ENCODE measurements at regions not wholly inside any gene's neighbourhood (a gene's known extent, or its start where the extent isn't known, plus 50 kb on each side); places are given as distances from the start of the nearest gene placed in this dataset.

- H3K18ac ChIP-seq (ENCODE audit: low read length) = no peak overlapping the region
- no peak for DNase-seq
- no peak overlapping the region for H3K4me2 ChIP-seq (ENCODE audit: low read length)
- no peak overlapping the region for H3K9ac ChIP-seq (ENCODE audit: low read length)
- no peak overlapping the region for H3K4me3 ChIP-seq (ENCODE audit: low read depth, low read length)
- no peaks in the 10 kb centered on the region for H3K27me3 ChIP-seq (ENCODE audit: insufficient read depth, low read length)
- no peak overlapping the region for H2BK120ac ChIP-seq (ENCODE audit: insufficient read depth, low read length, poor library complexity)
- H3K9me3 ChIP-seq (ENCODE audit: insufficient read depth, low read depth, low read length) = no peaks in the 10 kb centered on the region
- H4K91ac ChIP-seq (ENCODE audit: low read depth, low read length) = no peak overlapping the region
- no peaks in the 10 kb centered on the region for H3K79me1 ChIP-seq (ENCODE audit: low read length)
- H4K12ac ChIP-seq (ENCODE audit: low read depth, low read length) = no peak overlapping the region
- H3K36me3 ChIP-seq (ENCODE audit: control insufficient read depth in 1 of 2, insufficient read depth in 2 of 2, low read length in 2 of 2) = no peaks in the 10 kb centered on the region
- H3K27ac ChIP-seq (ENCODE audit: low read depth, low read length) = no peak overlapping the region
- no peak overlapping the region for H3K23ac ChIP-seq (ENCODE audit: low read length)
- H2BK5ac ChIP-seq (ENCODE audit: low read depth, low read length, poor library complexity) = no peak overlapping the region
- no peak overlapping the region for H2AFZ ChIP-seq (ENCODE audit: insufficient read depth, low read length, poor library complexity)
- WGBS (ENCODE audit: extremely low coverage, insufficient coverage, insufficient read length) = no CpG with 5 or more reads among the region's 3 CpGs
- no peaks in the 10 kb centered on the region for H3K4me1 ChIP-seq (ENCODE audit: control insufficient read depth in 1 of 2, insufficient read depth in 2 of 2, low read length in 2 of 2)
- H2BK12ac ChIP-seq (ENCODE audit: low read length) = no peak overlapping the region
- no peak overlapping the region for H3K14ac ChIP-seq (ENCODE audit: low read length)
- H4K8ac ChIP-seq (ENCODE audit: low read depth, low read length) = no peak overlapping the region
- H3K4ac ChIP-seq (ENCODE audit: low read depth, low read length) = no peak overlapping the region
- no peaks in the 10 kb centered on the region for H3K79me2 ChIP-seq (ENCODE audit: control insufficient read depth, insufficient read depth, low read length, poor library complexity)
- no peak overlapping the region for H2AK5ac ChIP-seq (ENCODE audit: low read length)
Observed at GRCh38 chr15:39345176-39345575, 235.7 kb upstream of the THBS1 start.

- H2BK12ac ChIP-seq (ENCODE audit: low read length) = no peak overlapping the region
- H3K4me1 ChIP-seq (ENCODE audit: control insufficient read depth in 1 of 2, insufficient read depth in 2 of 2, low read length in 2 of 2) = no peaks in the 10 kb centered on the region
- no peak overlapping the region for H3K23ac ChIP-seq (ENCODE audit: low read length)
- no peak overlapping the region for H3K4me2 ChIP-seq (ENCODE audit: low read length)
- no peak overlapping the region for H3K4ac ChIP-seq (ENCODE audit: low read depth, low read length)
- H3K79me2 ChIP-seq (ENCODE audit: control insufficient read depth, insufficient read depth, low read length, poor library complexity) = no peaks in the 10 kb centered on the region
- H3K4me3 ChIP-seq (ENCODE audit: low read depth, low read length) = no peak overlapping the region
- H3K36me3 ChIP-seq (ENCODE audit: control insufficient read depth in 1 of 2, insufficient read depth in 2 of 2, low read length in 2 of 2) = no peaks in the 10 kb centered on the region
- H3K27ac ChIP-seq (ENCODE audit: low read depth, low read length) = no peak overlapping the region
- no CpG with 5 or more reads among the region's 1 CpG for WGBS (ENCODE audit: extremely low coverage, insufficient coverage, insufficient read length)
- H2BK5ac ChIP-seq (ENCODE audit: low read depth, low read length, poor library complexity) = no peak overlapping the region
- H3K14ac ChIP-seq (ENCODE audit: low read length) = no peak overlapping the region
- no peaks in the 10 kb centered on the region for H3K27me3 ChIP-seq (ENCODE audit: insufficient read depth, low read length)
- H3K18ac ChIP-seq (ENCODE audit: low read length) = no peak overlapping the region
- no peaks in the 10 kb centered on the region for H3K79me1 ChIP-seq (ENCODE audit: low read length)
- H2AFZ ChIP-seq (ENCODE audit: insufficient read depth, low read length, poor library complexity) = no peak overlapping the region
- H3K9me3 ChIP-seq (ENCODE audit: insufficient read depth, low read depth, low read length) = no peaks in the 10 kb centered on the region
- no peak overlapping the region for H4K8ac ChIP-seq (ENCODE audit: low read depth, low read length)
- no peak overlapping the region for H4K91ac ChIP-seq (ENCODE audit: low read depth, low read length)
- no peak overlapping the region for H3K9ac ChIP-seq (ENCODE audit: low read length)
- H2BK120ac ChIP-seq (ENCODE audit: insufficient read depth, low read length, poor library complexity) = no peak overlapping the region
- DNase-seq = peak in 1 of 2 donors; percentile 13
- no peak overlapping the region for H2AK5ac ChIP-seq (ENCODE audit: low read length)
- no peak overlapping the region for H4K12ac ChIP-seq (ENCODE audit: low read depth, low read length)
Observed at GRCh38 chr15:39347453-39347852, 233.4 kb upstream of the THBS1 start.

GRCh38 chr15:39350785-39351184, 230.1 kb upstream of the THBS1 start:
- H3K9ac ChIP-seq (ENCODE audit: low read length) = no peak overlapping the region
- no peak overlapping the region for H2BK12ac ChIP-seq (ENCODE audit: low read length)
- no peak overlapping the region for H3K18ac ChIP-seq (ENCODE audit: low read length)
- no peak overlapping the region for H3K4ac ChIP-seq (ENCODE audit: low read depth, low read length)
- no CpG with 5 or more reads among the region's 4 CpGs for WGBS (ENCODE audit: extremely low coverage, insufficient coverage, insufficient read length)
- no peak overlapping the region for H2BK120ac ChIP-seq (ENCODE audit: insufficient read depth, low read length, poor library complexity)
- no peak for DNase-seq
- no peak overlapping the region for H3K23ac ChIP-seq (ENCODE audit: low read length)
- H4K12ac ChIP-seq (ENCODE audit: low read depth, low read length) = no peak overlapping the region
- no peaks in the 10 kb centered on the region for H3K79me1 ChIP-seq (ENCODE audit: low read length)
- no peak overlapping the region for H3K27ac ChIP-seq (ENCODE audit: low read depth, low read length)
- H3K4me1 ChIP-seq (ENCODE audit: control insufficient read depth in 1 of 2, insufficient read depth in 2 of 2, low read length in 2 of 2) = no peaks in the 10 kb centered on the region
- H3K4me3 ChIP-seq (ENCODE audit: low read depth, low read length) = no peak overlapping the region
- no peak overlapping the region for H3K4me2 ChIP-seq (ENCODE audit: low read length)
- H3K36me3 ChIP-seq (ENCODE audit: control insufficient read depth in 1 of 2, insufficient read depth in 2 of 2, low read length in 2 of 2) = no peaks in the 10 kb centered on the region
- H3K14ac ChIP-seq (ENCODE audit: low read length) = no peak overlapping the region
- H2AFZ ChIP-seq (ENCODE audit: insufficient read depth, low read length, poor library complexity) = no peak overlapping the region
- no peak overlapping the region for H4K8ac ChIP-seq (ENCODE audit: low read depth, low read length)
- no peaks in the 10 kb centered on the region for H3K27me3 ChIP-seq (ENCODE audit: insufficient read depth, low read length)
- H3K9me3 ChIP-seq (ENCODE audit: insufficient read depth, low read depth, low read length) = no peaks in the 10 kb centered on the region
- H2BK5ac ChIP-seq (ENCODE audit: low read depth, low read length, poor library complexity) = no peak overlapping the region
- H3K79me2 ChIP-seq (ENCODE audit: control insufficient read depth, insufficient read depth, low read length, poor library complexity) = no peaks in the 10 kb centered on the region
- no peak overlapping the region for H4K91ac ChIP-seq (ENCODE audit: low read depth, low read length)
- no peak overlapping the region for H2AK5ac ChIP-seq (ENCODE audit: low read length)

GRCh38 chr15:39354189-39354588, 226.7 kb upstream of the THBS1 start:
- H2BK120ac ChIP-seq (ENCODE audit: insufficient read depth, low read length, poor library complexity) = no peak overlapping the region
- H3K36me3 ChIP-seq (ENCODE audit: control insufficient read depth in 1 of 2, insufficient read depth in 2 of 2, low read length in 2 of 2) = no peaks in the 10 kb centered on the region
- no peak overlapping the region for H4K8ac ChIP-seq (ENCODE audit: low read depth, low read length)
- H4K91ac ChIP-seq (ENCODE audit: low read depth, low read length) = no peak overlapping the region
- H3K4me2 ChIP-seq (ENCODE audit: low read length) = no peak overlapping the region
- peaks cover 0 to 4% of the 10 kb centered on the region in 2 experiments for H3K4me1 ChIP-seq (ENCODE audit: control insufficient read depth in 1 of 2, insufficient read depth in 2 of 2, low read length in 2 of 2)
- H3K27ac ChIP-seq (ENCODE audit: low read depth, low read length) = no peak overlapping the region
- H3K18ac ChIP-seq (ENCODE audit: low read length) = no peak overlapping the region
- no peaks in the 10 kb centered on the region for H3K27me3 ChIP-seq (ENCODE audit: insufficient read depth, low read length)
- H3K14ac ChIP-seq (ENCODE audit: low read length) = no peak overlapping the region
- H3K9ac ChIP-seq (ENCODE audit: low read length) = no peak overlapping the region
- H2AFZ ChIP-seq (ENCODE audit: insufficient read depth, low read length, poor library complexity) = no peak overlapping the region
- H2BK12ac ChIP-seq (ENCODE audit: low read length) = no peak overlapping the region
- H3K9me3 ChIP-seq (ENCODE audit: insufficient read depth, low read depth, low read length) = no peaks in the 10 kb centered on the region
- no peak overlapping the region for H2BK5ac ChIP-seq (ENCODE audit: low read depth, low read length, poor library complexity)
- no peak overlapping the region for H3K4ac ChIP-seq (ENCODE audit: low read depth, low read length)
- H2AK5ac ChIP-seq (ENCODE audit: low read length) = no peak overlapping the region
- no CpG with 5 or more reads among the region's 3 CpGs for WGBS (ENCODE audit: extremely low coverage, insufficient coverage, insufficient read length)
- no peak for DNase-seq
- H4K12ac ChIP-seq (ENCODE audit: low read depth, low read length) = no peak overlapping the region
- H3K79me1 ChIP-seq (ENCODE audit: low read length) = no peaks in the 10 kb centered on the region
- H3K79me2 ChIP-seq (ENCODE audit: control insufficient read depth, insufficient read depth, low read length, poor library complexity) = no peaks in the 10 kb centered on the region
- no peak overlapping the region for H3K4me3 ChIP-seq (ENCODE audit: low read depth, low read length)
- H3K23ac ChIP-seq (ENCODE audit: low read length) = no peak overlapping the region

Data from trophoblast cell (in vitro differentiated cells and primary cell).